ENCODE measurements at regions not wholly inside any gene's neighbourhood (a gene's known extent, or its start where the extent isn't known, plus 50 kb on each side); places are given as distances from the start of the nearest gene placed in this dataset.

GRCh38 chr2:212752730-212753351 lies 214.2 kb upstream of the ERBB4 start:
- DNase-seq, result peak; percentile 47
- Histone ChIP-seq H3K23ac (ENCODE audit: insufficient read length, low read depth, low read length) (no peak overlapping the region), H3K14ac (ENCODE audit: insufficient read depth, low read length) (no peak overlapping the region), H3K56ac (ENCODE audit: insufficient read length, low read depth, low read length) (no peak overlapping the region), H4K20me1 (ENCODE audit: control insufficient read depth, insufficient read depth, insufficient read length) (no peaks in the 10 kb centered on the region), H4K8ac (replicated peaks; ENCODE audit: insufficient read length, low read depth, low read length) (no peak overlapping the region), H3K4ac (ENCODE audit: low read depth, low read length) (no peak overlapping the region), H2BK20ac (ENCODE audit: low read depth, low read length, poor library complexity, severe bottlenecking) (no peak overlapping the region), H2BK5ac (ENCODE audit: insufficient read length, low read length) (no peak overlapping the region), H3K9me3 (ENCODE audit: control insufficient read depth, low read depth, low read length) (no peaks in the 10 kb centered on the region), H3T11ph (ENCODE audit: low read length) (no peak overlapping the region), H3K18ac (ENCODE audit: insufficient read length, low read depth, low read length) (no peak overlapping the region), H3K4me2 (ENCODE audit: insufficient read depth, insufficient read length, low read length) (no peak overlapping the region), H2BK15ac (ENCODE audit: low read depth, low read length) (no peak overlapping the region), H3K4me1 (ENCODE audit: insufficient read depth, low read length) (no peaks in the 10 kb centered on the region), H3K27ac (ENCODE audit: insufficient read length, low read depth, low read length) (no peak overlapping the region), H2AK5ac (ENCODE audit: insufficient read length, low read length) (no peak overlapping the region), H3K79me2 (ENCODE audit: insufficient read depth, low read length) (no peaks in the 10 kb centered on the region), H4K91ac (ENCODE audit: insufficient read length, low read depth, low read length) (no peak overlapping the region), H2BK120ac (ENCODE audit: low read depth, low read length, poor library complexity, severe bottlenecking) (no peak overlapping the region), H2AFZ (ENCODE audit: low read length) (no peak overlapping the region), H2BK12ac (ENCODE audit: insufficient read length, low read depth, low read length) (no peak overlapping the region), H3K79me1 (ENCODE audit: insufficient read depth, low read depth, low read length, poor library complexity, severe bottlenecking) (no peaks in the 10 kb centered on the region), H4K5ac (ENCODE audit: insufficient read length, low read depth, low read length) (no peak overlapping the region), H3K9ac (ENCODE audit: extremely low read depth, insufficient read length, low read length) (no peak overlapping the region), H3K23me2 (ENCODE audit: insufficient read length, low read depth, low read length, poor library complexity, severe bottlenecking) (no peaks in the 10 kb centered on the region), H3K27me3 (ENCODE audit: insufficient read depth, low read length) (no peaks in the 10 kb centered on the region)
- Mint-ChIP-seq H3K36me3 (ENCODE audit: insufficient read depth in 1 of 3, low read depth in 3 of 3) (peaks cover 19 to 60% (median 36%) of the 10 kb centered on the region in 3 experiments), H3K27me3 (ENCODE audit: low read depth) (no peaks in the 10 kb centered on the region; the same call in none of the 2 replicates), H3K4me1 (peaks cover 15 to 19% of the 10 kb centered on the region in 2 experiments), H3K4me3 (no peak overlapping the region), H3K27ac (peak overlapping the region; percentile 28 to 86 (median 55); a peak in 5 of 7 replicates), H3K9me3 (peaks cover 47 to 58% of the 10 kb centered on the region in 2 experiments)
- TF ChIP-seq CTCF (conservative IDR thresholded peaks at IDR 0.05), result no peak
- WGBS (ENCODE audit: extremely low coverage, insufficient read length, low lambda C conversion rate), result no CpG with 5 or more reads among the region's 2 CpGs
